A549 (cell line): ENCODE measurements at regions not wholly inside any gene's neighbourhood (a gene's known extent, or its start where the extent isn't known, plus 50 kb on each side); places are given as distances from the start of the nearest gene placed in this dataset.

ENCODE experiments used
- ATAC-seq, 2 experiments: fragments of 200-7000 bp in 1 of 2; fragments of >200 bp in 1 of 2; cut with Nextera tagmentation in 1 of 2; cut with Tn5 transposase in 1 of 2; 3 replicates each; pipeline versions ENCODE4 v1.8.0 to v1.9.1; 2018 to 2020; ENCODE audit warnings: mild to moderate bottlenecking in 1 of 2, moderate library complexity in 1 of 2
- CTCF ChIA-PET: fragments of 300-600 bp; sonication (Branson Sonifier 250); formaldehyde crosslinking; extraction: SDS; loops from one replicate; lab custom pipeline; 2021; ENCODE audit warnings: antibody characterized with exemption, inconsistent platforms; lab: Yijun Ruan, JAX
- POLR2A ChIA-PET: fragments of 350-600 bp; formaldehyde crosslinking; extraction: SDS; loops from one replicate; lab custom pipeline; 2021; ENCODE audit warnings: antibody characterized with exemption, inconsistent platforms; lab: Yijun Ruan, JAX
- DNase-seq, 2 experiments: peaks; one replicate each; pipeline versions ENCODE4 v3.0.0 to v3.0.0-alpha.2; 2011 to 2016; ENCODE audit warnings: low read depth in 1 of 2, low spot score in 1 of 2
- FAIRE-seq: peaks from 2 replicates; lab custom pipeline; 2011; peaks lifted over from hg19 to GRCh38; lab: Jason Lieb, UNC
- H3K27ac ChIP-seq, 2 experiments: fragments of >200 bp; sonication (Bioruptor Twin); formaldehyde crosslinking; 3 replicates each; pipeline ENCODE4 v1.5.1; 2016 to 2017
- H3K4me1 ChIP-seq: fragments of >200 bp; sonication (Bioruptor Twin); formaldehyde crosslinking; 3 replicates; pipeline ENCODE4 v1.6.1; 2016
- H3K4me2 ChIP-seq: fragments of >200 bp; sonication (Bioruptor Twin); formaldehyde crosslinking; 3 replicates; pipeline ENCODE4 v1.6.1; 2016
- H3K4me3 ChIP-seq: fragments of >200 bp; sonication (Bioruptor Twin); formaldehyde crosslinking; 3 replicates; pipeline ENCODE4 v1.5.1; 2016
- H3K9me3 ChIP-seq: fragments of >200 bp; sonication (Bioruptor Twin); formaldehyde crosslinking; 3 replicates; pipeline ENCODE4 v1.6.1; 2016
- ATOH8 ChIP-seq: fragments of 250-450 bp; sonication (Bioruptor Pico); IDR thresholded peaks from 2 replicates; pipeline ENCODE4 v1.5.0; 2020; ENCODE audit warnings: low read depth, mild to moderate bottlenecking, moderate library complexity
- BCL3 ChIP-seq: fragments of >200 bp; sonication (Bioruptor Twin); formaldehyde crosslinking; IDR thresholded peaks from 3 replicates; pipeline ENCODE4 v1.6.1; 2016
- CBX2 ChIP-seq: fragments of 200-600 bp; sonication (generic); IDR thresholded peaks from 2 replicates; pipeline ENCODE4 v1.6.1; 2016; ENCODE audit warnings: low read depth, mild to moderate bottlenecking, borderline replicate concordance
- CBX8 ChIP-seq: fragments of 200-600 bp; sonication (generic); IDR thresholded peaks from 2 replicates; pipeline ENCODE4 v1.6.1; 2016
- CHD4 ChIP-seq: fragments of 200-600 bp; sonication (generic); IDR thresholded peaks from 2 replicates; pipeline ENCODE4 v1.6.1; 2016; ENCODE audit warnings: antibody characterized with exemption, mild to moderate bottlenecking, borderline replicate concordance
- CTCF ChIP-seq: fragments of >200 bp; sonication (Bioruptor Twin); formaldehyde crosslinking; IDR thresholded peaks from 3 replicates; pipeline ENCODE4 v1.5.1; 2016
- ELK1 ChIP-seq: fragments of 150-350 bp; IDR thresholded peaks from 2 replicates; pipeline ENCODE4 v1.6.1; 2014; ENCODE audit warnings: low read depth, mild to moderate bottlenecking, low read length
- ESRRA ChIP-seq: fragments of 150-350 bp; IDR thresholded peaks from 2 replicates; pipeline ENCODE4 v1.6.1; 2014; ENCODE audit warnings: mild to moderate bottlenecking, low read length, borderline replicate concordance
- HOXA7 ChIP-seq: fragments of 250-450 bp; sonication (Bioruptor Pico); IDR thresholded peaks from 2 replicates; pipeline ENCODE4 v1.5.0; 2020; ENCODE audit warnings: mild to moderate bottlenecking, moderate library complexity
- KDM1A ChIP-seq: fragments of 200-600 bp; sonication (generic); IDR thresholded peaks from 2 replicates; pipeline ENCODE4 v1.6.1; 2016; ENCODE audit warnings: low read depth, mild to moderate bottlenecking
- NFE2L2 ChIP-seq: fragments of 150-350 bp; conservative IDR thresholded peaks from 2 replicates; pipeline ENCODE4 v1.6.1; 2014; ENCODE audit warnings: low read length
- NPAS2 ChIP-seq: fragments of 250-450 bp; sonication (Bioruptor Pico); IDR thresholded peaks from 2 replicates; pipeline ENCODE4 v1.8.0; 2022; ENCODE audit warnings: mild to moderate bottlenecking, moderate library complexity, borderline replicate concordance
- NR3C1 ChIP-seq: fragments of >200 bp; sonication (Bioruptor Twin); formaldehyde crosslinking; IDR thresholded peaks from 3 replicates; pipeline ENCODE4 v1.6.1; 2017
- POLR2AphosphoS2 ChIP-seq: conservative IDR thresholded peaks from 2 replicates; pipeline ENCODE4 v1.6.1; 2012; ENCODE audit warnings: low read length, improper control_type of control experiment, inconsistent platforms
- RCOR1 ChIP-seq: fragments of 150-350 bp; IDR thresholded peaks from 2 replicates; pipeline ENCODE4 v1.6.1; 2014; ENCODE audit warnings: antibody characterized with exemption, low read length, low read depth
- REST ChIP-seq: fragments of 200-600 bp; sonication (generic); IDR thresholded peaks from 2 replicates; pipeline ENCODE4 v1.6.1; 2016; ENCODE audit warnings: antibody characterized with exemption, mild to moderate bottlenecking, moderate library complexity
- SMC3 ChIP-seq: fragments of >200 bp; sonication (Bioruptor Twin); formaldehyde crosslinking; IDR thresholded peaks from 3 replicates; pipeline ENCODE4 v1.6.1; 2018; ENCODE audit warnings: inconsistent platforms
- TP53 ChIP-seq: fragments of 250-450 bp; sonication (Bioruptor Pico); IDR thresholded peaks from 2 replicates; pipeline ENCODE4 v1.5.0; 2021; ENCODE audit warnings: mild to moderate bottlenecking, moderate library complexity
- ZSCAN20 ChIP-seq: fragments of 250-450 bp; sonication (Bioruptor Pico); IDR thresholded peaks from 2 replicates; pipeline ENCODE4 v1.8.0; 2022; ENCODE audit warnings: mild to moderate bottlenecking, moderate library complexity
- WGBS: methylation state at CpG from one replicate; pipeline ENCODE4 v1.1.6; 2017; ENCODE audit errors: missing lambda C conversion rate; 5-methylcytosine and 5-hydroxymethylcytosine counted together

- ATAC-seq (no peak), FAIRE-seq (no peak), DNase-seq (no peak)
- Histone ChIP-seq H3K27ac (no peak overlapping the region), H3K9me3 (no peaks in the 10 kb centered on the region), H3K4me1 (no peaks in the 10 kb centered on the region), H3K4me3 (no peak overlapping the region), H3K4me2 (no peak overlapping the region)
- TF ChIP-seq ESRRA = no peak
- WGBS = 32% methylated on average over 3 of the region's 3 CpGs
- CTCF ChIA-PET = interaction anchor here (4.7 kb wide), 1 partner anchor 7 kb away, joined by 38 read pairs; no protein-coding TSS in a partner anchor
- POLR2A ChIA-PET = no interaction called here
Observed at GRCh38 chr21:28737674-28738419, 254.8 kb downstream of the LTN1 start.

GRCh38 chr21:28734522-28735175 lies 258.0 kb downstream of the LTN1 start:
- Histone ChIP-seq H3K27ac (no peak overlapping the region), H3K4me3 (no peak overlapping the region), H3K9me3 (no peaks in the 10 kb centered on the region)
- ATAC-seq (no peak), FAIRE-seq (no peak)
- TF ChIP-seq KDM1A (no peak), TP53 (CRISPR knock-in tag) (no peak), ZSCAN20 (CRISPR knock-in tag) (no peak), ELK1 (no peak), SMC3 (no peak), CBX2 (no peak), ATOH8 (CRISPR knock-in tag) (no peak), REST (no peak), NPAS2 (CRISPR knock-in tag) (no peak), NFE2L2 (no peak), HOXA7 (CRISPR knock-in tag) (no peak), CHD4 (no peak), POLR2AphosphoS2 (no peak), CTCF (no peak), BCL3 (no peak), CBX8 (no peak), NR3C1 (no peak), RCOR1 (no peak)
- TF ChIP-seq, all 56 proteins: peak for 0
- no peak overlapping the region for H3K4me2 ChIP-seq
- WGBS = 33% methylated on average over 4 of the region's 4 CpGs
- ChIA-PET POLR2A (no interaction called here), CTCF (interaction anchor here (1.2 to 4.7 kb wide), 3 partner anchors 11 to 206 kb away, joined by 3 to 38 read pairs (median 5); no protein-coding TSS in a partner anchor)
- no peak for DNase-seq
- H3K4me1 ChIP-seq = no peaks in the 10 kb centered on the region
